Gastrocnemius medialis (tissue), 4 donors: ENCODE measurements at regions not wholly inside any gene's neighbourhood (a gene's known extent, or its start where the extent isn't known, plus 50 kb on each side); places are given as distances from the start of the nearest gene placed in this dataset.

ENCODE experiments used
- ATAC-seq, 2 donors: fragments of 150-250 bp; one replicate each; pipeline ENCODE4 v1.9.1; 2016
- DNase-seq, 2 donors: peaks; one replicate each; pipeline ENCODE4 v3.0.0-alpha.2; 2019
- H3K27ac ChIP-seq, 4 donors: fragments of 200-600 bp; sonication (generic); 1 replicate in 1 of 4; 2 replicates in 3 of 4; pipeline ENCODE4 v1.5.1; 2016 to 2018; ENCODE audit warnings: mild to moderate bottlenecking in 2 of 4, moderate library complexity in 1 of 4
- H3K27me3 ChIP-seq, 3 donors: fragments of 200-600 bp; sonication (generic) in 2 of 3; 1 replicate in 1 of 3; 2 replicates in 2 of 3; pipeline versions ENCODE4 v1.5.1 to v1.6.0; 2016 to 2019; ENCODE audit warnings: mild to moderate bottlenecking in 1 of 3, moderate library complexity in 1 of 3
- H3K36me3 ChIP-seq, 2 donors: fragments of 200-600 bp; sonication (generic) in 1 of 2; one replicate each; pipeline ENCODE4 v1.5.1; 2017 to 2018
- H3K4me1 ChIP-seq, 2 donors: fragments of 200-600 bp; sonication (generic) in 1 of 2; one replicate each; pipeline ENCODE4 v1.5.1; 2016 to 2017; ENCODE audit warnings: mild to moderate bottlenecking in 2 of 2
- H3K4me3 ChIP-seq, 4 donors: fragments of 200-600 bp; sonication (generic) in 3 of 4; 1 replicate in 1 of 4; 2 replicates in 3 of 4; pipeline ENCODE4 v1.5.1; 2016 to 2019; ENCODE audit warnings: mild to moderate bottlenecking in 2 of 4
- H3K9me3 ChIP-seq, 3 donors: fragments of 200-600 bp; sonication (generic) in 2 of 3; 1 replicate in 1 of 3; 2 replicates in 2 of 3; pipeline ENCODE4 v1.5.1; 2016 to 2019
- POLR2A ChIP-seq, 2 donors: fragments of 450-650 bp; IDR thresholded peaks; one replicate each; pipeline ENCODE4 v1.6.1; 2017; ENCODE audit warnings: antibody characterized with exemption in 2 of 2, mild to moderate bottlenecking in 2 of 2, moderate library complexity in 2 of 2
- in situ Hi-C, 4 donors: fragments of 200-750 bp; cut with MboI; loops; one replicate each; pipeline versions ENCODE4 v1.15.0 to v1.8.0; 2017; ENCODE audit warnings: low sequenced_read_pairs in 4 of 4
- intact Hi-C: fragments of 100-400 bp; cut with DNase I; formaldehyde crosslinking; loops from one replicate; pipeline ENCODE4 v1.15.1; 2023; ENCODE audit warnings: low total_unique reads
- TF ChIP-seq, protein P1 (sequence below), 5 experiments: fragments of 450-650 bp in 3 of 5; fragments of 200-600 bp in 2 of 5; sonication (generic) in 2 of 5; IDR thresholded peaks in 4 of 5; conservative IDR thresholded peaks in 1 of 5; 1 replicate in 4 of 5; 2 replicates in 1 of 5; pipeline ENCODE4 v1.5.1; 2016 to 2019; ENCODE audit warnings: antibody characterized with exemption in 5 of 5, mild to moderate bottlenecking in 3 of 5, moderate library complexity in 3 of 5

DNA sequence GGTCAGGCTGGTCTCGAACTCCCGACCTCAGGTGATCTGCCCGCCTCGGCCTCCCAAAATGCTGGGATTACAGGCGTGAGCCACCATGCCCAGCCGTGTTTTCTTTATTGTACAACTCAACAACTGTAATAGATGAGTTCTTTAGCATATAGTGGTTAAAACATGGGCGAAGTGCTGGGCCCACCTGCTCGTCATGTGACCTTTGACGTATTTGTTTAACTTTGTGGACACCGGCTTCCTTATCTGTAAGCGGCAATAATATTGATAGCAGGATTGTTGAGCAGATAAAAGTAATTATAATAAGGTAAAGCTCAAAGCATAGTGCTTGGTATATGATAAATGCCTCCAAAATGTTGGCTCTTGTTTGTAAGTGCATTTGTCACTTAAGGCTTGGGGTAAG lies 460.3 kb downstream of the KLF12 start:
- intact Hi-C loops (no loop called here), in situ Hi-C loops (no loop called here)
- no peak for TF ChIP-seq POLR2A (IDR thresholded peaks at IDR 0.05)
- TF ChIP-seq, protein P1, sequence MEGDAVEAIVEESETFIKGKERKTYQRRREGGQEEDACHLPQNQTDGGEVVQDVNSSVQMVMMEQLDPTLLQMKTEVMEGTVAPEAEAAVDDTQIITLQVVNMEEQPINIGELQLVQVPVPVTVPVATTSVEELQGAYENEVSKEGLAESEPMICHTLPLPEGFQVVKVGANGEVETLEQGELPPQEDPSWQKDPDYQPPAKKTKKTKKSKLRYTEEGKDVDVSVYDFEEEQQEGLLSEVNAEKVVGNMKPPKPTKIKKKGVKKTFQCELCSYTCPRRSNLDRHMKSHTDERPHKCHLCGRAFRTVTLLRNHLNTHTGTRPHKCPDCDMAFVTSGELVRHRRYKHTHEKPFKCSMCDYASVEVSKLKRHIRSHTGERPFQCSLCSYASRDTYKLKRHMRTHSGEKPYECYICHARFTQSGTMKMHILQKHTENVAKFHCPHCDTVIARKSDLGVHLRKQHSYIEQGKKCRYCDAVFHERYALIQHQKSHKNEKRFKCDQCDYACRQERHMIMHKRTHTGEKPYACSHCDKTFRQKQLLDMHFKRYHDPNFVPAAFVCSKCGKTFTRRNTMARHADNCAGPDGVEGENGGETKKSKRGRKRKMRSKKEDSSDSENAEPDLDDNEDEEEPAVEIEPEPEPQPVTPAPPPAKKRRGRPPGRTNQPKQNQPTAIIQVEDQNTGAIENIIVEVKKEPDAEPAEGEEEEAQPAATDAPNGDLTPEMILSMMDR (IDR thresholded peaks at IDR 0.05 in 4 of 5, conservative IDR thresholded peaks at IDR 0.05 in 1 of 5) = no peak
- DNase-seq = no peak
- Histone ChIP-seq H3K4me3 (no peak overlapping the region), H3K9me3 (no peaks in the 10 kb centered on the region), H3K4me1 (no peaks in the 10 kb centered on the region), H3K27me3 (no peaks in the 10 kb centered on the region), H3K27ac (no peak overlapping the region), H3K36me3 (no peaks in the 10 kb centered on the region)
- ATAC-seq = no peak

DNA sequence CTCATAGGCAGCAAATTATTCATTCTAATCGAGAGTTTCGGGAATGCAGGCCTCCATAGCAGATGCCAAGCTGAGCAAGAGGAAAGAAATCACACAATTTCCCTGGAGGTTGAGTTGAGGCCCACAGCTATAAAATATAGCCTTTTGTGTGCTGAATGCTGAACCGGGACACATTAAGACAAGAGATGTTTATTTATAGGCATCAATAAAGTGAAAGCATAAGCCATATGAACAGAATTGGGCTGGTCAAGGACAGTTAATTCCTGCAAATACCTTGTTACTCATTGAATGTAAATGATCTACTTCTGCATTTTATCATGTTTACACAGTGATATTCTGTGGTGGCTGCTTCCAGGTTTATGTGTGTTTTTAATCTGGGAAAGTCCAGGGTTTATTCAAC lies 461.7 kb downstream of the KLF12 start:
- intact Hi-C loops = no loop called here
- no peaks in the 10 kb centered on the region for H3K9me3 ChIP-seq
- in situ Hi-C loops = no loop called here
- TF ChIP-seq, protein P1 (IDR thresholded peaks at IDR 0.05 in 4 of 5, conservative IDR thresholded peaks at IDR 0.05 in 1 of 5) = no peak
- TF ChIP-seq POLR2A (IDR thresholded peaks at IDR 0.05) = no peak
- ATAC-seq (no peak), DNase-seq (no peak)
- no peaks in the 10 kb centered on the region for H3K27me3 ChIP-seq
- H3K4me3 ChIP-seq = no peak overlapping the region
- no peaks in the 10 kb centered on the region for H3K4me1 ChIP-seq
- H3K27ac ChIP-seq = no peak overlapping the region
- H3K36me3 ChIP-seq = no peaks in the 10 kb centered on the region

DNA sequence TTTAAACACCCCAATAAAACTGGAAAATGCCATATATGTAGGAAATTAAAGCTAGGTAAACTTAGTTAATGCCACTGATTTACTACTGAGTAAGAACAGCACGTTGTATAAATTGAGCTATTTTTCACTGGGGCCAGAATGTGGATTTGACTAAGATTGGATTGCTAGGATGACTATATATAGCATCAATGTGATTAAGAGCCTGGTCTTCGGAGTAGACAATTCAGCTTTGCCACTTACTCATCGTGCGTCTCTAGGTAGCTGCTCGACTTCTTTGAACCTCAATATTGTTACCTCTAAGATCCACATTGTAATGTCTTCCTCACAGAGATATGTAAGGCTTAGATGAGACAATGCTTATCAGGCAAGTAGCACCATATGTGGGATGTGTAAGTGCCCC lies 462.5 kb downstream of the KLF12 start:
- in situ Hi-C loops = no loop called here
- no peak overlapping the region for H3K4me3 ChIP-seq

DNA sequence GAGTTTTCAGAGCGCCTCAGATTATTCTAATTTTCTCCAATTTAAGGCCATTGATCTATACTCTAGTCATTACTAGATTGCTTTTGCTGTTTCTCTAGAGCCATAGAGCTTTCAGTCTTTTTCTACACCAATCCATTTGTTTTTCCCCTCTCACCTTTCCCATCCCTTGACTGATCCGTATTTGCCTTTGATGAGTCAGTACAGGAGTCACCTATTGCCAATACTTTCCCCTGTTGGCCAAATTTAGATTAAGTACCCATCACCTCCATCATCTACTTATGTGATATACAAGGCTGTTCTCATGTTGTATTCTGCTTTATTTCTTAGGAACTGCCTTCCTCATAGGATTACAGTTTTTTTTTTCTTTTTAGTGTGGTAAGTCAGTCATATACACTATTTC lies 463.2 kb downstream of the KLF12 start:
- ATAC-seq (no peak), DNase-seq (no peak)

More for the DNA sequence above, 462.5 kb downstream of the KLF12 start:
- Histone ChIP-seq H3K4me1 (no peaks in the 10 kb centered on the region), H3K36me3 (no peaks in the 10 kb centered on the region), H3K9me3 (no peaks in the 10 kb centered on the region), H3K27me3 (no peaks in the 10 kb centered on the region), H3K27ac (no peak overlapping the region)
- TF ChIP-seq, protein P1 (IDR thresholded peaks at IDR 0.05 in 4 of 5, conservative IDR thresholded peaks at IDR 0.05 in 1 of 5) = no peak
- TF ChIP-seq POLR2A (IDR thresholded peaks at IDR 0.05) = no peak
- intact Hi-C loops = no loop called here
- no peak for ATAC-seq
- no peak for DNase-seq

DNA sequence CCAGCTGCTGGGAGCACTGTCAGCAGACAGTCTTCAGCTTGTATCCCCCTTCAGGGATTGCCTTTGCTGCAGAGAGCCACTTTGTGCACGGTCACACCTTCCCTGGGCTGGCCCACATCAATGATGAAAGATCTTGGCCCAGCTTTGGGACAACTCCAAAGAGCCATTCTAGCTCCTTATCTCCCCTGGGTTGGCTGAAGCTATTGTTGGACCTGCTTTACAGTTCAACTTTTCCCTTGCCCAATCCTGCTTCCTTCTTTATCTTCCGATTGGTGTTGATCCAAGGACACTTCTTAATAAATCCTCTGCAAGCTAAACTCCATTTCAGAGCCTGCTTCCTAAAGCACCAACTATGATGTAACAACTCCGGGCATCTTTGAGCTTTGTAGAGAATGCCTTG lies 466.4 kb downstream of the KLF12 start:
- in situ Hi-C loops = no loop called here
- DNase-seq = no peak
- no peak for ATAC-seq
- H3K27ac ChIP-seq = no peak overlapping the region
- no peaks in the 10 kb centered on the region for H3K9me3 ChIP-seq
- H3K4me1 ChIP-seq = no peaks in the 10 kb centered on the region
- no peaks in the 10 kb centered on the region for H3K36me3 ChIP-seq
- intact Hi-C loops = no loop called here
- no peak overlapping the region for H3K4me3 ChIP-seq
- TF ChIP-seq, protein P1 (IDR thresholded peaks at IDR 0.05 in 4 of 5, conservative IDR thresholded peaks at IDR 0.05 in 1 of 5) = no peak
- no peak for TF ChIP-seq POLR2A (IDR thresholded peaks at IDR 0.05)
- H3K27me3 ChIP-seq = no peaks in the 10 kb centered on the region

More for the DNA sequence above, 463.2 kb downstream of the KLF12 start:
- Histone ChIP-seq H3K36me3 (no peaks in the 10 kb centered on the region), H3K9me3 (no peaks in the 10 kb centered on the region), H3K4me3 (no peak overlapping the region), H3K4me1 (no peaks in the 10 kb centered on the region), H3K27me3 (no peaks in the 10 kb centered on the region), H3K27ac (no peak overlapping the region)
- intact Hi-C loops = no loop called here
- TF ChIP-seq, protein P1 (IDR thresholded peaks at IDR 0.05 in 4 of 5, conservative IDR thresholded peaks at IDR 0.05 in 1 of 5) = no peak
- TF ChIP-seq POLR2A (IDR thresholded peaks at IDR 0.05) = no peak
- in situ Hi-C loops = no loop called here
